ENCODE measurements at regions not wholly inside any gene's neighbourhood (a gene's known extent, or its start where the extent isn't known, plus 50 kb on each side); places are given as distances from the start of the nearest gene placed in this dataset.
"Not testable (repeated sequence)": the region's sequence is repeated elsewhere in the genome, so short reads cannot be mapped to it uniquely, and the experiment has no call there.

DNA sequence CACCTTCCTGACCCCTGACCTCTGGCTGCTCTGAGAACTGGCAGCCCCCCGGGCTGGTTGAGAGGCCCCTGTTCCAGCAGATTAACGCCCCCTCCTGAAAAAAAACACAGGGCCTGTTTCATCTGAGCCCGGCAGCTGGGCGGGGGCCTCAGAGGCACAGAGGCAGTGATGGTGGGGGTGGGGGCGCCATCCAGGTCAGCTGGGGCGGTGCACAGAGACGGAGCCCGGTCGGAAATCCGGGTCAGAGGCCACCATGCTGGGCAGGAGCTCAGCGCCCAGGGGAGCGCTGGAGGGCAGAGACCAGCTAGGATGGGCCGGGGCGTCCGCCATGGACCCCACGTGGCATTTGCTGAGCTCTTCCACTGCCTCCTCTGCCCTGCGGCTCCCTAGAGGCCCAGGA, 68.0 kb downstream of the UNCX start:
- no peaks in the 10 kb centered on the region for H3K36me3 Mint-ChIP-seq (ENCODE audit: low read depth, unreplicated experiment)
- no peak for DNase-seq (ENCODE audit: low spot score)
- no peaks in the 10 kb centered on the region for H3K9me3 Mint-ChIP-seq (ENCODE audit: unreplicated experiment)
- no peak overlapping the region for H3K4me3 Mint-ChIP-seq (ENCODE audit: unreplicated experiment)
- no peaks in the 10 kb centered on the region for H3K4me1 Mint-ChIP-seq (ENCODE audit: unreplicated experiment)
- TF ChIP-seq, protein P1, sequence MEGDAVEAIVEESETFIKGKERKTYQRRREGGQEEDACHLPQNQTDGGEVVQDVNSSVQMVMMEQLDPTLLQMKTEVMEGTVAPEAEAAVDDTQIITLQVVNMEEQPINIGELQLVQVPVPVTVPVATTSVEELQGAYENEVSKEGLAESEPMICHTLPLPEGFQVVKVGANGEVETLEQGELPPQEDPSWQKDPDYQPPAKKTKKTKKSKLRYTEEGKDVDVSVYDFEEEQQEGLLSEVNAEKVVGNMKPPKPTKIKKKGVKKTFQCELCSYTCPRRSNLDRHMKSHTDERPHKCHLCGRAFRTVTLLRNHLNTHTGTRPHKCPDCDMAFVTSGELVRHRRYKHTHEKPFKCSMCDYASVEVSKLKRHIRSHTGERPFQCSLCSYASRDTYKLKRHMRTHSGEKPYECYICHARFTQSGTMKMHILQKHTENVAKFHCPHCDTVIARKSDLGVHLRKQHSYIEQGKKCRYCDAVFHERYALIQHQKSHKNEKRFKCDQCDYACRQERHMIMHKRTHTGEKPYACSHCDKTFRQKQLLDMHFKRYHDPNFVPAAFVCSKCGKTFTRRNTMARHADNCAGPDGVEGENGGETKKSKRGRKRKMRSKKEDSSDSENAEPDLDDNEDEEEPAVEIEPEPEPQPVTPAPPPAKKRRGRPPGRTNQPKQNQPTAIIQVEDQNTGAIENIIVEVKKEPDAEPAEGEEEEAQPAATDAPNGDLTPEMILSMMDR (IDR thresholded peaks at IDR 0.05; ENCODE audit: unreplicated experiment), result no peak
- H3K27me3 Mint-ChIP-seq (ENCODE audit: unreplicated experiment), result peaks cover 6% of the 10 kb centered on the region
- H3K27ac Mint-ChIP-seq (ENCODE audit: unreplicated experiment), result no peak overlapping the region

DNA sequence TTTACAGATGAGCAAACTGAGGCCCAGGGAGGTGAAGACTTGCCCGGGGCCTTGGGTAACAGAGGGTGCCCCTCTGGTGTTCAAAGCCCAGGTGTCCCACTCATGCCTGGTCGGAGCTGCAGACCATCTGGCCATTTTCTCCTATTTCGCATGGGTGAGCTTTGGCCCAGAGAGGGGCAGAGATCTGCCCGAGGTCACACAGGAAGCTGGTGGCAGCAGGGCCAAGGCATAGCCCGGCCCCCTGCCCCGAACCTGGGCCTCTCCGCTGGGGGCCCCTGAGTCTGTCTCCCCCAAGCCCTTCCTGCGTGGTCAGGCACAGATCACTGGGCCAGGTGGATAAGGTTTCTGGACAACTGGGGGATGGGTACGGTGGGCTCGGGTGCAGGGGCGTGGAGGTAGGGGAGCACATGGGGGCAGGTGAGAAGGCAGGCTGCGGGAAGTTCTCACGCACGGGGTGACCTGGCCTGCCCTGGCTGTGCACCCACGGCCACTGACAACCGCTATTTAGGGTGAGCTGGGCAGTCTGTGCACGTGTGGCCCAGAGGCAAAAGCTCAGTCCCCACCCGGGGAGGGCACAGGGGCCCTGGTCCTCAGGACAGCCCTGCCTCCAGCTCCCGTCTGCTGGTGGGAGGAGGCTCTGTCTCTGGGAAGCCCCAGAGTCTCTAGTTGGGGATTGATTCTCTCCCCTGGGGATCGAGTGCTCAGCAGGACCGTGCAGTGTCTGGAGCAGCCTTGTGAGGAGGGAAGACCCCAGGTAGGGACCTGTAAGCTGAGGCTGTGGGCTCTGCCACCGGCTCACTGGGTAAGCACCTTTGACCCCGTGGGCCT, 68.6 kb downstream of the UNCX start:
- Mint-ChIP-seq H3K36me3 (ENCODE audit: low read depth, unreplicated experiment) (no peaks in the 10 kb centered on the region), H3K4me3 (ENCODE audit: unreplicated experiment) (no peak overlapping the region), H3K4me1 (ENCODE audit: unreplicated experiment) (no peaks in the 10 kb centered on the region), H3K27ac (ENCODE audit: unreplicated experiment) (no peak overlapping the region), H3K27me3 (ENCODE audit: unreplicated experiment) (peaks cover 6% of the 10 kb centered on the region), H3K9me3 (ENCODE audit: unreplicated experiment) (no peaks in the 10 kb centered on the region)
- DNase-seq (ENCODE audit: low spot score), result no peak
- TF ChIP-seq, protein P1 (IDR thresholded peaks at IDR 0.05; ENCODE audit: unreplicated experiment), result no peak

DNA sequence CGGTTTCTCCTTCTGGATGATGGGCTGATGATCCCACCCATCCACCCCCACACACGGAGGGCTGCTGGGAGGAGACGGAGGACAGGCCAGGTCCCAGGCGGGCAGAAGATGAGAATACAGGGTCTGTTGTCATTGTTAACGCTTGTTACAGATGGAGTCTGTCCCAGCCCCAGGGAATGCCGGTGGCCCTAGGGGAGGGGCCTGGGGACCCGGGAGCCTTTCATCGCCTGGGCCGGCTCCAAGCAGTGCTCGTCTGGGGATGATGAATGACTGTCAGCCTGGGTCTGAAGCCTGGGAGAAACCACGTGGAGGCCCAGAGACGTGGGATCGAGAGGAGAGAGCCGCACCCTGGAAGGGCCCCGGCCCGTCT, 69.2 kb downstream of the UNCX start:
- DNase-seq (ENCODE audit: low spot score), result no peak
- Mint-ChIP-seq H3K27me3 (ENCODE audit: unreplicated experiment) (peaks cover 5% of the 10 kb centered on the region), H3K36me3 (ENCODE audit: low read depth, unreplicated experiment) (no peaks in the 10 kb centered on the region), H3K4me3 (ENCODE audit: unreplicated experiment) (no peak overlapping the region), H3K9me3 (ENCODE audit: unreplicated experiment) (no peaks in the 10 kb centered on the region), H3K4me1 (ENCODE audit: unreplicated experiment) (no peaks in the 10 kb centered on the region), H3K27ac (ENCODE audit: unreplicated experiment) (no peak overlapping the region)
- TF ChIP-seq, protein P1 (IDR thresholded peaks at IDR 0.05; ENCODE audit: unreplicated experiment), result no peak

DNA sequence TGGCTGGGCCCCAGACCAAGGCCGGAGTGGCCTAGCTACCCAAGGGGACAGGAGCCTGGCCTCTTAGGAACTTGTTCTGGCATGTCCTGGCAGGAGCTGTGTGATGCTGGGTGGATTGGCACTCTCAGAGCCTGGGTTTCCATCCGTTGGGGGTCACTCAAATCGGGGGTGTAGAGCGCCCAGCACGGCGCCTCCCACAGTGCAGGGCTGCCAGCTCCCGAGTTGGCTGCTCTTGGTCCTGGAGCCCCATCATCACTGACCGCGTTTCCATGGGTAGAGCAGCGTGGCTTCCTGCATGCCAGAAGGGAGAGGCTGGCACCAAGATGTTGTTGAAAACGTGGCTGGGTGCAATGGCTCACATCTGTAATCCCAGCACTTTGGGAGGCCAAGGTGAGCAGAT, 70.3 kb downstream of the UNCX start:
- Mint-ChIP-seq H3K27me3 (ENCODE audit: unreplicated experiment) (peaks cover 5% of the 10 kb centered on the region), H3K4me1 (ENCODE audit: unreplicated experiment) (no peaks in the 10 kb centered on the region), H3K36me3 (ENCODE audit: low read depth, unreplicated experiment) (no peaks in the 10 kb centered on the region), H3K4me3 (ENCODE audit: unreplicated experiment) (no peak overlapping the region), H3K27ac (ENCODE audit: unreplicated experiment) (no peak overlapping the region), H3K9me3 (ENCODE audit: unreplicated experiment) (peaks cover under 1% of the 10 kb centered on the region)
- TF ChIP-seq, protein P1 (IDR thresholded peaks at IDR 0.05; ENCODE audit: unreplicated experiment), result no peak
- no peak for DNase-seq (ENCODE audit: low spot score)

DNA sequence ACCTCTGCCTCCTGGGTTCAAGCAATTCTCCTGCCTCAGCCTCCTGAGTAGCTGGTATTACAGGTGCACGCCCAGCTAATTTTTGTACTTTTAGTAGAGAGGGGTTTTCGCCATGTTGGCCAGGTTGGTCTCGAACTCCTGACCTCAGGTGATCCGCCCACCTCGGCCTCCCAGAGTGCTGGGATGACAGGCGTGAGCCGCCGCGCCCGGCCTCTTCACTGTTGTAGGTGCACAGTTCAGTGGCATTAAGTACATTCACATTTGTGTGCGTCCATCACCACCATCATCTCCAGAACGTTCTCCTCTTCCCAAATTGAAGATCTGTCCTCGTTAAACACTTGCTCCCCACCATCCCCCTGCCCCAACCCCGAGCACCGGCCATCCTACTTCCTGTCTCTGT, 71.3 kb downstream of the UNCX start:
- not testable (repeated sequence) for H3K36me3 Mint-ChIP-seq (ENCODE audit: low read depth, unreplicated experiment); H3K4me3 Mint-ChIP-seq (ENCODE audit: unreplicated experiment); H3K9me3 Mint-ChIP-seq (ENCODE audit: unreplicated experiment); H3K27me3 Mint-ChIP-seq (ENCODE audit: unreplicated experiment); H3K4me1 Mint-ChIP-seq (ENCODE audit: unreplicated experiment); H3K27ac Mint-ChIP-seq (ENCODE audit: unreplicated experiment); DNase-seq (ENCODE audit: low spot score)

Measured in endothelial cell (in vitro differentiated cells).